NCI-H2196 (cell line): ENCODE measurements at regions not wholly inside any gene's neighbourhood (a gene's known extent, or its start where the extent isn't known, plus 50 kb on each side); places are given as distances from the start of the nearest gene placed in this dataset.

ENCODE experiments used
- DNase-seq: peaks from one replicate; lab custom pipeline; 2025; ENCODE audit not compliant: unreplicated experiment; lab: John Stamatoyannopoulos, UW

GRCh38 chr4:145427991-145428390 is 53.7 kb upstream of the SMAD1 start:
- DNase-seq = no peak

- DNase-seq = no peak
These were observed 54.4 kb upstream of the SMAD1 start for GRCh38 chr4:145427221-145427620.

- no peak for DNase-seq
These were observed 58.5 kb upstream of the SMAD1 start for GRCh38 chr4:145423017-145423708.

GRCh38 chr4:145420595-145421214 is 60.9 kb upstream of the SMAD1 start:
- DNase-seq = no peak

GRCh38 chr4:145418739-145419138 is 62.9 kb upstream of the SMAD1 start:
- no peak for DNase-seq

- DNase-seq = no peak
These were observed 64.1 kb upstream of the SMAD1 start for GRCh38 chr4:145417348-145418130.

- no peak for DNase-seq
These were observed 66.8 kb upstream of the SMAD1 start for GRCh38 chr4:145414841-145415240.

GRCh38 chr4:145414226-145414625 is 67.4 kb upstream of the SMAD1 start:
- DNase-seq = no peak

GRCh38 chr4:145406970-145407369 is 74.7 kb upstream of the SMAD1 start:
- DNase-seq = no peak

GRCh38 chr4:145404761-145405160 is 76.9 kb upstream of the SMAD1 start:
- DNase-seq = no peak

GRCh38 chr4:145396581-145396980 is 85.1 kb upstream of the SMAD1 start:
- no peak for DNase-seq

GRCh38 chr4:145390571-145390970 is 91.1 kb upstream of the SMAD1 start:
- DNase-seq = no peak

GRCh38 chr4:145389550-145389949 is 92.1 kb upstream of the SMAD1 start:
- DNase-seq = no peak

GRCh38 chr4:145388043-145388442 is 93.6 kb upstream of the SMAD1 start:
- DNase-seq = no peak

- DNase-seq = no peak
These were observed 94.6 kb upstream of the SMAD1 start for GRCh38 chr4:145387079-145387478.

GRCh38 chr4:145381163-145381562 is 100.5 kb upstream of the SMAD1 start:
- DNase-seq = no peak

GRCh38 chr4:145380123-145380522 is 101.5 kb upstream of the SMAD1 start:
- no peak for DNase-seq

- no peak for DNase-seq
These were observed 106.2 kb upstream of the SMAD1 start for GRCh38 chr4:145375416-145375815.

- no peak for DNase-seq
These were observed 129.1 kb upstream of the SMAD1 start for GRCh38 chr4:145352438-145353145.

GRCh38 chr4:145351922-145352321 is 129.7 kb upstream of the SMAD1 start:
- DNase-seq = no peak

GRCh38 chr4:145351162-145351561 is 130.5 kb upstream of the SMAD1 start:
- no peak for DNase-seq

- no peak for DNase-seq
These were observed 133.4 kb upstream of the SMAD1 start for GRCh38 chr4:145348291-145348690.
